Heart right ventricle (tissue), 16 donors: ENCODE measurements at regions not wholly inside any gene's neighbourhood (a gene's known extent, or its start where the extent isn't known, plus 50 kb on each side); places are given as distances from the start of the nearest gene placed in this dataset.

ENCODE experiments used
- ATAC-seq, 8 donors: fragments of 200-7000 bp; cut with Tn5 transposase; one replicate each; pipeline ENCODE4 v1.9.1; 2020; ENCODE audit warnings: mild to moderate bottlenecking in 8 of 8, moderate library complexity in 8 of 8, moderate number of reproducible peaks in 1 of 8
- DNase-seq, 2 donors: peaks; one replicate each; pipeline ENCODE4 v3.0.0-alpha.2; 2020
- H3K27ac ChIP-seq, 10 donors: fragments of 200-600 bp; sonication (generic) in 2 of 10; one replicate each; pipeline versions ENCODE4 v1.5.0 to v1.8.0; 2020 to 2022; ENCODE audit warnings: mild to moderate bottlenecking in 3 of 10
- H3K27me3 ChIP-seq, 7 donors: fragments of 200-600 bp; one replicate each; pipeline ENCODE4 v1.8.0; 2021 to 2022; ENCODE audit warnings: mild to moderate bottlenecking in 2 of 7
- H3K36me3 ChIP-seq, 9 donors: fragments of 200-600 bp; sonication (generic) in 1 of 9; one replicate each; pipeline versions ENCODE4 v1.5.0 to v1.8.0; 2020 to 2022; ENCODE audit warnings: mild to moderate bottlenecking in 2 of 9
- H3K4me1 ChIP-seq, 9 donors: fragments of 200-600 bp; sonication (generic) in 1 of 9; one replicate each; pipeline versions ENCODE4 v1.5.0 to v1.8.0; 2020 to 2022; ENCODE audit warnings: mild to moderate bottlenecking in 4 of 9
- H3K4me3 ChIP-seq, 10 donors: fragments of 200-600 bp; sonication (generic) in 2 of 10; one replicate each; pipeline versions ENCODE4 v1.5.0 to v1.8.0; 2020 to 2022; ENCODE audit warnings: mild to moderate bottlenecking in 7 of 10, moderate library complexity in 2 of 10
- H3K9me3 ChIP-seq, 11 donors: fragments of 200-600 bp in 10 of 11; sonication (generic) in 2 of 11; one replicate each; pipeline versions ENCODE4 v1.5.0 to v1.8.0; 2013 to 2022; ENCODE audit warnings: mild to moderate bottlenecking in 2 of 11, control low read depth in 1 of 11, moderate library complexity in 1 of 11
- CTCF ChIP-seq, 9 donors: fragments of 200-600 bp; sonication (generic) in 2 of 9; IDR thresholded peaks; one replicate each; pipeline versions ENCODE4 v1.5.0 to v1.8.0; 2021 to 2022; ENCODE audit warnings: antibody characterized with exemption in 9 of 9, mild to moderate bottlenecking in 5 of 9, moderate library complexity in 1 of 9
- WGBS, 2 donors: extraction: QIAGEN DNeasy Blood & Tissue Kit; methylation state at CpG; one replicate each; pipeline ENCODE4 v1.1.7; 2013; ENCODE audit warnings: inconsistent platforms in 1 of 2; 5-methylcytosine and 5-hydroxymethylcytosine counted together
- intact Hi-C, 10 donors: fragments of 100-400 bp; cut with DNase I; formaldehyde crosslinking; loops; one replicate each; pipeline versions ENCODE4 v1.11.1 to v1.14.2; 2022
- donor health status: Arrhythmogenic right ventricular cardiomyopathy.
- donor health status: ischemic (EF 13 %, LVEDD 7.1; RV severe dilation, severe dysfunction).
- donor health status: healthy with polysubstance abuse.
- donor health status: DM: no; HTN: yes; CAD: no.
- donor health status: DM: no; HTN: no; CAD: no.
- donor health status: ischemic (EF 25% LVEDD 6.9; RV normal size, moderate dysfunction).
- donor health status: ischemic (EF 25% LVEDD 5.7; RV mildly dilated, moderate dysfunction).
- donor health status: healthy.
- donor health status: DM: yes; HTN: yes; CAD: no.
- donor health status: Ischemic cardiomyopathy.
- donor health status: ischemic (EF 35%, LVEDD 5.7; RV mildly dilated, moderate dysfunction).
- donor health status: nonischemic (EF 11% LVEDD 7.7; RV severe dilation, severe dysfunction).
- donor health status: DM: yes; HTN: yes; CAD: no.
- donor health status: PGD.
- donor health status: ischemic (EF 29% LVEDD 5.4; RV normal size, mild dysfunction).
- donor health status: nonischemic (EF 23%, LVEDD 6.1; RV moderate dilation, normal function).

- TF ChIP-seq CTCF (IDR thresholded peaks at IDR 0.05) = no peak
- intact Hi-C loops = no loop called here
- WGBS, 2 donors = 56 to 64% methylated on average over 3 of the region's 3 CpGs
Measured at GRCh38 chr13:54445453-54445852, 1416.8 kb downstream of the OLFM4 start.

GRCh38 chr13:54445865-54446264 is 1417.3 kb downstream of the OLFM4 start:
- TF ChIP-seq CTCF (IDR thresholded peaks at IDR 0.05) = no peak
- Histone ChIP-seq H3K9me3 (peaks cover 0 to 28% (median 0%) of the 10 kb centered on the region in 11 donors), H3K4me1 (no peaks in the 10 kb centered on the region), H3K4me3 (no peak overlapping the region), H3K36me3 (no peaks in the 10 kb centered on the region), H3K27ac (no peak overlapping the region), H3K27me3 (no peaks in the 10 kb centered on the region)
- DNase-seq (no peak), ATAC-seq (no peak)
- intact Hi-C loops = no loop called here

More at GRCh38 chr13:54445453-54445852, 1416.8 kb downstream of the OLFM4 start:
- no peaks in the 10 kb centered on the region for H3K4me1 ChIP-seq
- ATAC-seq (no peak), DNase-seq (no peak)
- H3K4me3 ChIP-seq = no peak overlapping the region
- peaks cover 0 to 28% (median 0%) of the 10 kb centered on the region in 11 donors for H3K9me3 ChIP-seq
- no peaks in the 10 kb centered on the region for H3K36me3 ChIP-seq
- H3K27me3 ChIP-seq = no peaks in the 10 kb centered on the region
- H3K27ac ChIP-seq = no peak overlapping the region

GRCh38 chr13:54449922-54450321 is 1421.3 kb downstream of the OLFM4 start:
- peaks cover 0 to 26% (median 0%) of the 10 kb centered on the region in 11 donors for H3K9me3 ChIP-seq
- H3K27me3 ChIP-seq = no peaks in the 10 kb centered on the region
- intact Hi-C loops = no loop called here
- DNase-seq = no peak
- 90 to 100% methylated on average over 1 of the region's 1 CpG for WGBS, 2 donors
- no peaks in the 10 kb centered on the region for H3K4me1 ChIP-seq
- H3K27ac ChIP-seq = no peak overlapping the region
- no peaks in the 10 kb centered on the region for H3K36me3 ChIP-seq
- no peak for TF ChIP-seq CTCF (IDR thresholded peaks at IDR 0.05)
- ATAC-seq = no peak
- H3K4me3 ChIP-seq = no peak overlapping the region

GRCh38 chr13:54484166-54484565 is 1455.6 kb downstream of the OLFM4 start:
- no peak overlapping the region for H3K4me3 ChIP-seq
- intact Hi-C loops = no loop called here
- H3K4me1 ChIP-seq = no peaks in the 10 kb centered on the region
- DNase-seq = no peak
- no peaks in the 10 kb centered on the region for H3K36me3 ChIP-seq
- 50 to 76% methylated on average over 1 of the region's 1 CpG for WGBS, 2 donors
- no peak for ATAC-seq
- peaks cover 0 to 13% (median 0%) of the 10 kb centered on the region in 11 donors for H3K9me3 ChIP-seq
- H3K27me3 ChIP-seq = no peaks in the 10 kb centered on the region
- H3K27ac ChIP-seq = no peak overlapping the region
- TF ChIP-seq CTCF (IDR thresholded peaks at IDR 0.05) = no peak
